HG03196 (cell line): ENCODE measurements at regions not wholly inside any gene's neighbourhood (a gene's known extent, or its start where the extent isn't known, plus 50 kb on each side); places are given as distances from the start of the nearest gene placed in this dataset.
"Not testable (repeated sequence)": the region's sequence is repeated elsewhere in the genome, so short reads cannot be mapped to it uniquely, and the experiment has no call there.

Source experiments
- ATAC-seq: cut with Tn5 transposase; IDR thresholded peaks from one replicate; pipeline ENCODE4 v1.9.1; 2021; ENCODE audit not compliant: unreplicated experiment

DNA sequence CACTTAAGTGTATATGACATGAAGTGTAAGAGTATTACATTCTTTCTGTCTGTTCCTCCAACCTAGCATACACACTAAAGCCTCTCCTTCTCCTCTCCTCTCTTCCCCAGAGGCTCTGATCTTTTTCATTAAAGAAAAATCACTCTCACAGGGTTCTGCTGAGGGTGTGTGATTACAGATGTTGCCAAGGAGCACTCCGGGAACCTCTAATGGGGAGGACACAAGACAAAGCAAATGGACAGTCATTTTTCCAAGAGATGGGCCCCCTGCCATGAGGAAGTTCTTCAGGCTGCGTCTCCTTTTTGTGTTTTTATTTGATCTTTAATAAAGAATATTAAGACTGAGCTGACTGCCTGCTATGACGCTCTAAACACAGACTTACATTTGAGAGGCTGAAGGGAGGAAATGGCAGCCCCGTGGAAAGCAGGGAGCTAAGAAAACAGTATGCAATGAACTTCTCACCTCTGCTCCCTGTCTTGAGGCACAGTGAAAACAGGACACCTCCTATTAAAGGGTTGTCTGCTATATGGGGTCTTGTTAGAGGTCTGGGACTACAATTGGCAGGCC is 578.1 kb downstream of the PIK3C3 start:
- no peak for ATAC-seq

DNA sequence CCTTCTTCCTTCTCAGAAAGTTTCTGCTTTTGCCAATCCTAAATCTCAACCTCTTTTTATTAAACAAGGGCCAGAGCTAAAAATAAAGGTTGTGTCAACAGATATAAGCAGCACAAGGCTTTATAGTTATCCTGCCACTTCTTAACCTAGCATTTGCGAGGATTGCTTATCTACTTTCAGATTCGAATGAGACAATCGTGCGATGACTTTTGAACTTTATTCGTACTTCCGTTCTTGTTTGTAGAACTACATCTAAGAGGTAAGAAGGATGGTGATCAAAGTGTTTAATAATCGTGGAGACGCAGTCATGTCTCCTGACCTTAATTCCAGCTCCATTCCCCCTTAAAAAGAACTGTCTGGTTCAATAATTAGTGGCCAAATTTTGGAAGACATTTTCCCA is 578.6 kb downstream of the PIK3C3 start:
- ATAC-seq: no peak

DNA sequence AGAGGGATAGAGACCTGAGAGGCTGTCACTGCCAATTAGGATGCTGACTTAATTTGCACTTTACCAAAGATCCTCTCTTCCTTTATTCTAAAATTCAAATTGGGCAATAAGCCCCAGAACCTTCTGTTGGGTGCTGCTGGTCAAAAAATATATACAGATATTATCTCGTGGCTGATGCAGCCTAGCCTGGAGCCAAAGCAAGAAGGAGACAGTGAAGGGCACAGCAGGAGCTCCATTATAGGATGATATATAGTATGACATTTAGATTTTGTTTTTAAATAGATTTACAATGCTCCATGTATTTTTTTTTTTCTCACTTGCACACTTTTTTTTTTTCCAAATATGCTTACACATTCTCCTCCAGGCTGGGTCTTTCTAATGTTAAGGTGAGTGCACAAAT is 579.3 kb downstream of the PIK3C3 start:
- ATAC-seq: no peak

DNA sequence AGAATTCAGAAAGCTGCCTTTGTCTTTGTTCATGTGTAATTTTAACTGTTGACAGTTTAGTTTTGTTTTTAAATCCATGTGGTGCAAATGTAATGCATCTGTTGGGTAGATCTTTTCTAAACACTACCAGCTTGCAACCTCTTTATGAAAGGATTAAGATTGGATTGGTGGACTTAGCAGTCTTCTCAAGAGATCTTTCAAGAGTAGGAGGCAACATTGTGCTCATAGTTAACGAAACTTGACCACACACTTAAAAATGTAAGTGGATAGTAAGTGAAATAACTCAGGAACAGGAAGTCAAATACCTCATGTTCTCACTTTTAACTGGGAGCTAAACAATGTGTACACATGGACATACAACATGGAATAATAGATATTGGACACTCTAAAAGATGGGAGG is 579.0 kb downstream of the RIT2 start:
- ATAC-seq: no peak

DNA sequence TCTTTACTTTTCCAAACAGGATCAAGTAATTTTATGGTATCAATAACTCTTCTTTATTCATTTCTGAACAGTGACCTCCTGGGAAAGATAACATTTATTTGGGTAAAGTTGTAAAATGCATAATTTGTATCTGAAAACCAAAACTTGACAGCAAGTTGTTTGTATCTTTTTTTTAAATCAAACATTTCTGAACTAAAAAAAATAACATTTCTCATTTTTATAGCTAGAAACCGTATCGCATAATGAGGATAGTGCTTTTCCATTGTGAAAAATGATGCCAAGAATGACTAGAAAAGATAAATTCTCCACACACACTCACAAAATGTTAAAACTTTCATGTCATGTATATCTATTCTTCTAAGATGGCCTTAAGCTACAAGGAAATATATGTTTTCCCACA is 578.2 kb downstream of the RIT2 start:
- no peak for ATAC-seq

DNA sequence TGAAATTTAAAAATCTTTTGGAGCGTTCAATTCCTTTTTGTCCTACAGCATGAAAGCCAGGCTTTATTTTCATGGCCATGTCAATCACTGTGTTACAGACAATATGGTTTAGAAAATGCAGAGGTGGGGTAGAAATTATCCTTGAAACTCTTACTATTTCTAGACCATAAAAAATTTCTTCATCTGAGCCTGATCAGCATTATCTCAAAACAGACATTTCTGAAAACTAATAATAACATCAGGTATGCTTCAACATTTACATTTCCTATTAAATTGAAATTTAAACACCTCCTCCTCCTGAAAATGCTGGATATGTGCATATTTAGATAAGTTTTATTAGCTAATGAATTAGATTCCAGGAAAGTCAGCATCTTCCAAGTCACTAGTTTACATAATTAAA is 570.6 kb downstream of the RIT2 start:
- ATAC-seq: no peak

DNA sequence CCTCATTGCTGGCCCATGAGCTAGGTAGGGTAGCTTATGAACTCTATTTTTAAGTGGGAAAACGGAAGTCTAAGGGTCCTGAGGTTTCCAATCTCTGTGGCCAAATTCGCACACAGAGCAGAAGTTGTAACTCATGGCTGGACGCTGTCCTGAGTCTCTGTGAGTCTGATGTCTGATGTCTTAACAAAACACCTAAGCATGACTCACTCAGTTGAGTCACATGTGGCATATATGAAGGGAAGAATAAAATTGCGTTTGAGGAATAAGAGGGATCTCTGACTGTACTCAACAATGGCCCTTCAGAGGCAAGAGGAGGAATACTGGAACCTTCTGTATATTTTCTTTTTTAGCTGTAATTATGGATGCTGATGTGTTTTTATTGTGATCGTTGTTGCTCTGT is 569.7 kb downstream of the RIT2 start:
- no peak for ATAC-seq

DNA sequence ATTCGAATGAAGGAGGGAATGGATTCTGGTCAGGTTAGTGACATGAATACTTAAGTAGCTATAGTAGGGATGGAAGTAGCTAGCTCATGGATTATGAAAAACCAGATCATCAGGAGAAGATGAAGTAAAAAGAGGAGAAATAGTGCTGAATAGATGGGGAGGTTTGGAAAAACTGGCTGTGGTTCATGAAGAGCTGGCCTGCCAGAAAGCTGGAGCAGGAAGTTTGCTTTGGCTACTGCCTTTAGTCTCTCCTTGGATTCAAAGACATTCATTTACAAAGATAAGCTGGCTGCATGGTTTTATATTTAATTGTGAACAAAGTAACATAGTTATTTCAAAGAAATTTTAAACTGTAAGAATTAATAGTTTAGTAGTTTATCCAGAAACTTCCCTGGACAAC is 567.0 kb downstream of the RIT2 start:
- ATAC-seq: no peak

DNA sequence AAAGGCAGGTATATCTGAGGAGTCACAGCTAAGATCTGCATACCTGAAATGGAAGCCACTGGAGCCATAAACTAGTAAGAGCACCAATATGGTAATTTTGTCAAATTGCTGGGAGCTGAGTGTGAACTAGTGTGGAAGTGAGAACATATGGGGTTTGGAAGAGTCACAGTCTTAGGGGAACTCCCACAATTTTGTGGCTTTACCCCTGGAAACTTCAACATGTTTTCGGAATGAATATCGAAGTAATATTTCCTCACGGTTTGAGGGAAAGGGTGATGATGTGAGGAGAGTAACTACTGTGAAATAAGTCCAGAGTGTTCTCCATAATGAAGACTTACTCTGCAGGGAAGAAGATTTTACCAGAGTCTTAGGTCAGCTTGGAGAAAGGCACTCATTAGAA is 565.9 kb downstream of the RIT2 start:
- no peak for ATAC-seq

DNA sequence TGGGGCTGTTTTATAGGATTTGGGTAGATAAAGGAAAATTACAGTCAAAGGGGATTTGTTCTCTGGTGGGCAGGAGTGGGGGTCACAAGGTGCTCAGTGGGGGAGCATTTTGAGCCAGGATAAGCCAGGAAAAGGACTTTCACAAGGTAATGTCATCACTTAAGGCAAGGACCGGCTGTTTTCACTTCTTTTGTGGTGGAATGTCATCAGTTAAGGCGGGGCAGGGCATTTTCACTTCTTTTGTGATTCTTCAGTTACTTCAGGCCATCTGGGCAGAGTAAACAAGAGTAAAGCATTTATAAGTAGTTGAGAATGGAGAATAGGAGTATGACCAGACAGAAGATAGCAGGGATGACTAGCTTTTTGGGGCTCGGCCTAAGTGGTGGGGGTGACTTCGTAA is 562.9 kb downstream of the RIT2 start:
- not testable (repeated sequence) for ATAC-seq

DNA sequence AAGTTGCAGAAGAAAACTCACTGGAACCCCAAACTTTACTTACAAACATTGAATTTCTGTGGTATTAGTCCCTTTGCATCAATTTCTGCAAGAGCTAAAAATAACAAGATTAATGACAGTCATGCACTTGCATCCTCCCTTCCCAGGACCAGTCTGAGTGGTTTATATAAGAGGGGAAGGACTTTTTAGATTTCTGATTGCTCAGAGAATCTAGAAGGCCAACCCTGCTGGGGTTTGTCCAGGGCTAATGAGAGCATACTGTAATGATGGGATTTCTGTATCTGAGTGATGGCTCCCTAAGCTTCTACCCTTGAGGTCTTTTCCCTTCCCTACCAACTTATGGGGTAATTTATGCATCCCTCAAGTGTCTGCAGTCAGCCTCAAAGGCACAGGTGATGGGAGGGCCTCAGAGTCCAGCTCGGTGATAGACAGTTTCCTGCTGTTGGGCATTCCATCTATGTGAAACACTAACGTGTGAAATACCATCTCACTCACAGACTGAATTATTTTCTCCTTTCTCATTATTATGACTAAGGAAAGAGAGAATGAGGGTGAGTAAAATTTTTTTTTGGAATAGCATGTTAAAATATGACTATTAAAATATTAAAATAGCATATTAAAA is 556.3 kb downstream of the RIT2 start:
- ATAC-seq: no peak

DNA sequence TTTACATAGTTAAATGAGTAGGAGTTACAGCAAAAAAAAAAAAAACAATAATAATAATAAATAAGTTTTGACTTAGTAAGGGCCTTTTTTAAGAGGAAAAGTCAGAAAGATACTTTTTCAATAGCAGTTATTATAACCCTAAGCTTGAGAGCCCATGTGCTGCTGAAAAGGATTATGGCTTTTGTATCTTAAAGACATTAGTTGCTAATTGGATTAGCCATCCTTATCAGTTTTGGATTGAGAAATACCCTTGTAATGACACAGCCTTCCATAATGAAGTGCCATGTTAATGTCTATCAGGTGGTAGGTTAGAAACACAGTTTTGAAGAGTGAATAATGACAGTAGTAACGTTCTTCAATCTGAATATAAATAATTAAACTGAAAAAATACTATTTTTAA is 554.0 kb downstream of the RIT2 start:
- ATAC-seq: no peak

DNA sequence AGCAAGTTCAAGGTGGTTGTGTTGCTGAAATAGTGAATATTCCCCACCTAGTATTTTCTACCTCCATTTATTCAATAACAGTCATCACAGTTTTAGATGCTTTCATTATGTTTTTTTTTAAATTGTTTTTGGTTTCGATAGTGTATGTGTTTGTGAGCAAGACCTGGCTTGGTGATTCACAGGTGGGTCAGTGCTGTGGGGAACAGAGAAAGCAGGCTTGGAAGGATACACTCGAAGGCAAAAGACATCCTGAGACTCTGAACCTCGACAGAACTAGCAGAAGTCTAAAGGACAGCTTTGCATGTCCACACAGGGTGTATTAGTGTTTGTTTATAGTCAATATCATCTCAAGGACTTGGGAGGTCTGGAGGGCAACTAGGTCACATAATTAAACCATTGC is 551.5 kb downstream of the RIT2 start:
- ATAC-seq: no peak

DNA sequence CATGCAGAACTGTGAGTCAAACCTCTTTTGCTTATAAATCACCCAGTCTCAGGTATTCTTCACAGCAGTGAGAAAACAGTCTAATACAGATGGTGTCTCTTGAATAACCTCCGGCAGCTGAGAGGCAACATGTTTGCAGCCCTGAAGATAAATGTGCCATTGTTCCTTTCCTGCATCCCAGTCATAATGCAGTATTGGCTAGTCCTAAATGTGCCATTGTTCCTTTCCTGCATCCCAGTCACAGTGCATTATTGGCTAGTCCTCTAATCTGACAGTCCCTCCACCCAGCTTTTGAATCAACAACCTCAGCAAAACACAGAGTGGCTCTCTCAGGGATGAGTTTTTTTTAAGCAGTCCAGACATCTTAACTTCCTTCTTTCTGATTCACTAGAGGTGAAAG is 550.7 kb downstream of the RIT2 start:
- no peak for ATAC-seq

DNA sequence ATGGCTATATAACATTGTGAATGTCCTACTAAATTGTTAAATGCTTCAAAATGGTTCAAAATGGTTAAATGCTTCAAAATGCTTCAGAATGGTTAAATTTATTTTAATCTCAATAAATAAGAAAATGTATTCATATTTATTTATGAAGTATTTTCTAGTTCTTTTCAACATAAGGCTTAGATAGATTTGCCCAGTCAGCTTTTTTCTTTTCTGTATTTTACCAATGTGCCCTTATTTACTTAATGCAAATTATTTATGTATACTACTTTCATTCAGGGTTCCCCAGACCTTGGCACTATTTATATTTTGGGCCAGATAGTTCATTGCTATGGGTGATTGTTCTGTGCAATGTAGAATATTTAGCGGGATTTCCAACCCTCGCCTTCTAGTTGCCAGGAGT is 546.7 kb downstream of the RIT2 start:
- no peak for ATAC-seq

DNA sequence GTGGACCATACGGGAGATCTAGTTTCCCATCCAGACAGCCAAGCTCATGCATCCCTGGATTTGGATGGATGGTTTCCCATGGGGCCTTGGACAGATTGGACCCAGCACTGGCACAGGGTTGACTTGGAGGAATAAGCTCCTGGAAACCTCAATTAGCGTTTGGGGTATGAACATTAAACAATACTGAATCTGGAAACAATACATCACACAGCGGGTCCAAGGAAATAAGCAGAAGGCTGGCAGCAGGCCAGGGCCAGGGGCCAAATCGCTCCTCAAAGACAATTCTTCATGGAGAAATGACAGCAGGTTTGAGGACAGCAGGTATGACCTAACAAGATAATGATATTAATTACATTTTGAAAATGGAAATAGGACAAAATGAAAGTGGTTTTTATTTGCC is 540.6 kb downstream of the RIT2 start:
- no peak for ATAC-seq

DNA sequence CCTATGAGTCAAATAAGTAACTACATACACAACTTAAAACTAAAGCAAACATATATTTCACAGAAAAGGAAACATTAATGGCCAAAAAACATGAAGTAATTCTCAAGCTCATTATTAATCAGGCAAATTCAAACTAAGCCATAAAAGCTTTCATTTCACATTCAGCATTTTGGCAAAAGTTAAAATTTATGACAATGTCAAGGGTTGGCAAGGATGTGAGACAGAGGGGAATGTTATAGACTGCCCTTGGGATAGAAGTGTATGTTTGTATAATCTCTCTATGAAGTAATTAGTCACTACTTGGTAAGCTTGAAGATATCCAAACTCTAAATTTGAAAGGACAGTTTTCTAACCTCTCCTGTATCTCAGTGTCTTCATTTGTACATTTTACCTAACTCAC is 539.4 kb downstream of the RIT2 start:
- no peak for ATAC-seq

DNA sequence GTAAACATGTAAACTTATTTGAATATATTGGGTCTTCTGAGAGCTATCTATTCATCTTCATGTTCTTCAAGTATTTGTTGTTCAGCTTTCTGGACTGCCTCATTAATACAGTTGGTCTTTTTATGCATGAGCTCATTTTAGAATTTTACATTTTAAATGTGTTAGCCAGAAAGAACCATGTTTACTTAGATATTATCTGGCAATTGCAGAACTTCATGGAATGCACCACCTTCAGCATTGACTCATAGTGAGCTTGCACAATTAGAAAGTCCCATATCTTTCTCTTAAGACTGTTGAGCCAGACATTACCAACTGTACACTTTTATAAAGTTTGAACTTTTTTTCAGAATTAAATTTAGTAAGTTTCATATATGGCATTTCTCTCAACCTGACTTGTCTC is 536.7 kb downstream of the RIT2 start:
- ATAC-seq: no peak

DNA sequence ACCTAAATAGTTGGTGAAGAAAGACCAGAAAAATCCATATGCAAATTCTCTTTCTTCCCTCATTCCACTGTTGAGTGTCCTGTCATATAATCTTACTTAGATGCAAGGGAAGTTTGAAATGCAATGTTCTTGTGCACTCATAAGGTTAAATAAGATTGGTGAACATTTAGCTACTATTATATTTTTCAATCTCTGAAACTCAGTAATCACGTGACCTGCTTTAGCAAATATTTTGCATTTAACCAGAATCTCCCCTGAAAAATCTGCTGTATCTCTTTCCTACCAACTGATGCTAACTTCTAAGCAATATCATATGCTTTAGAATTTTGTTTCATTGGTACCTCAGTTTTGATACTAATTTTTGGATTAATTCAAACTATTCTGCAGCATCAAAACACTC is 533.2 kb downstream of the RIT2 start:
- no peak for ATAC-seq

DNA sequence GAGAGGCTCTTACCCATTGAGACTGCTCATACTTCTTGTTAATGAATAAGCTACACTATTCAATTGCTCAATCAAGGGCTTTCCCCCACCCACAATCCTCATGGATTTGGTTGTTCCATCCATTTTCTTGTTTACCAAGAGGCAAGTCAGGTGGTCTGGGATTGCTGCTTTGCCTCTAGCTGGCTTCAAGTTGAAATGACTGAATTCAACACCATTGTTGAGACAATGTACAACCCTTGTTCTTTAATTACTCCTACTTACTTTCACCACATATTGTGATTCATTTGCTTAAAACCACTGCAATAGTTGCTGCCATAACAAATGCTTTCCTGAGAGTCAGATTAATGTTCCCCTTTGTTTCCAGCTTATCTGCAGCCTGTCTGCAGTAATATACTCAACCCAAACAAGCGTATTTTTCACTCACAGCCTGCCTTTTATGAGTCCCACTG is 532.2 kb downstream of the RIT2 start:
- no peak for ATAC-seq

DNA sequence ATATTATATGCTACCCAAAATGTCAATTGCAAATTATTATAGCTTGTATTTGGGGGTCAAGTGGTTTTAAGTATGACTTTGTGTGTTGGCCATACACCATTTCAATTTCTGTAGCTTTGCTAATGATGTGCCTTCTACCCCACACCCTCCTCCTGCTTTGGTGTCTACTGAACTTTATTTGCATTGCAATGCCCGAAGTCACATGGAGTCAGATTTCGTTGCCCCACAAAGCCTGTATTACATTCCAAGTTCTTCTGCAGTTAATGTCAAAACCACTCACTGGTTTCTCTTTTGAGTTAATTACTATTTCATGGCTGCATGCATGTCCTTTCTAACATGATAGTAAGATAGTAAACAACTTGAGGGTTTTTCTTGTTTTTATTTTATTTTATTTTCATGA is 528.9 kb downstream of the RIT2 start:
- no peak for ATAC-seq

DNA sequence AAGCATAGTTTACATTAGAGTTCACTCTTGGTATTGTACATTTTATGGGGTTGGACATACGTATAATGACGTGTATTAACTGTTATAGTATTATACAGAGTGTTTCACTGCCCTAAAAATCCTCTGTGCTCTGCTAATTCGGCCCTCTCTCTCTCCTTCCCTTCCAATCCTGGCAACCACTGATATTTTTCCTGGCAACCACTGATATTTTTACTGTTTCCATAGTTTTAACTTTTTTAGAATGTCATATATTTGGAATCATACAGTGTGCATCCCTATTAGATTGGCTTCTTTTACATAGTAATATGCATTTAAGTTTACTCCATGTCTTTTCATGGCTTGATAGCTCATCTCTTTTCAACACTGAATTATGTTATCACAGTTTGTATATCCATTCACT is 526.7 kb downstream of the RIT2 start:
- ATAC-seq: no peak

DNA sequence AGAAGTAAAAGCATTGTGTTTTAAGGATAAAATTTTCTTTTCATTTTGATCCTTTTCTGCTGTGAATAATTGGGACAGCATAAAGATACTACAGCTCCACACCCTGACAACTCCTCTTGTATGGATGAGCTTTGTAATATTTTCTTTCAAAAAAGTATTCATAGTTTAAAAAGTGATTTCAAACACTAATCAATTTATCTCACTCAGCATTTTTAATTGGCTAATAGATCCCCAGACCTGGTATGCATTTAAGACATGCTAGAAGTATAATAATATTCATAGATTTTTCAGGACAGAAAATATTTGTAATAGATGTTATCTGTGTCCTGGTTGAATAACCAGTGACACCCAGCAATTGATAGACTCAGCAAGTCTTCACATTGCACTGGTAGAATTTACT is 510.7 kb downstream of the RIT2 start:
- ATAC-seq: no peak
